NCI-H1930 (cell line): ENCODE measurements at regions not wholly inside any gene's neighbourhood (a gene's known extent, or its start where the extent isn't known, plus 50 kb on each side); places are given as distances from the start of the nearest gene placed in this dataset.
"Not testable (repeated sequence)": the region's sequence is repeated elsewhere in the genome, so short reads cannot be mapped to it uniquely, and the experiment has no call there.

Source experiments
- DNase-seq, 2 experiments: peaks; one replicate each; lab custom pipeline; 2025; lab: John Stamatoyannopoulos, UW

DNA sequence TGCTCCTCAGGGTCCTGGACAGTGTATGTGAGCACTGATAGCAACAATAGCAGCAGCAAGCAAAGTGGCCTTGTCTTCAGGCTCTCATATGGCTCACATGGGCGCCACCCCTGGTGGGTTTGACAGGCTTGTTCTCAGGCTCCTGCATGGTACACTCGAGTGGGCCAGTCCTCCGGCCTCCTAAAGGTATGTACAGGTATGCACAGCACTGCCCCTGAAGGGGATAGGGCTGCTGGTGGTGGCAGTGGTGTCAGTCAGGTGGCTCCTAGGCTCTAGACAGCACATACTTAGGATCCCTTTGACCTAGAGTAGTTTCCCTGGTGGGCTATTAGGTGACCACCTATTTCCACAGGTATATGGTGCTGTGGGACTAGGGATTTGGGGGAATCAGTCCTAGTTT is 79.8 kb downstream of the LGALS9B start:
- not testable (repeated sequence) for DNase-seq

- peak in 1 of 2 experiments; percentile 37 for DNase-seq
These were observed 85.7 kb downstream of the LGALS9B start for GRCh38 chr17:20381358-20382300.

DNA sequence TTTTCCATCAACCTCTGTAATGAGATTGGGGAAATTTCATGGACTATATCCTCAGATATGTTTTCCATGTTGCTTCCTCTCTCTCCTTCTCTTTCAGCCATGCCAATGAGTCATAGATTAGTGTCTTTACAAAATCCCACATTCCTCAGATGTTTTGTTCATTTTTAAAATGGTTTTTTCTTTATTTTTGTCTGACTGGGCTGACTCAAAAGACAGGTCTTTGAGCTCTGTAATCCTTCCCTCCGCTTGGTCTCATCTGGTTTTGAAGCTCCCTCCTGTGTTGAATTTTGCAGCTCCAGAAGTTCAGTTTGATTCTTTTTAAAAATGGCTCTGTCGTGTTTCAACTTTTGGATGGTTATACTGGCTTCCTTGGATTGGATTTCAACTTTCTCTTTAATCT is 86.7 kb downstream of the LGALS9B start:
- DNase-seq: not testable (repeated sequence)

DNA sequence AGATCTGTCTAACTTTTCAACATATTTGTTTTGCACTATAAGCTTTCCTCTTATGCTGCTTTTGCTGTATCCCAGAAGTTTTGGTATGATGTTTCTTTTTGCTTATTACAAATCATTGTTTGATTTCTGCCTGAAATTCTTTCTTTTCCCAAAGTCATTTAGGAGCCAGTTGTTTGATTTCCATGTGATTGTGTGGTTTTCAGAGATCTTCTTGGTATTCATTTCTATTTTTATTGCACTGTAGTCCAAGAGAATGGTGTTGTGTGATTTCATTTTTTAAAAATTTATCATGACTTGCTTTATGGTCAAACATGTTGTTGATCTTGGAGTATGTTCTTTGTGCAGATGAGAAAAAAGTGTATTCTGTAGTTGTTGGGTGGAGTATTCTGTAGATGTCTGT is 88.1 kb downstream of the LGALS9B start:
- DNase-seq: not testable (repeated sequence)

DNA sequence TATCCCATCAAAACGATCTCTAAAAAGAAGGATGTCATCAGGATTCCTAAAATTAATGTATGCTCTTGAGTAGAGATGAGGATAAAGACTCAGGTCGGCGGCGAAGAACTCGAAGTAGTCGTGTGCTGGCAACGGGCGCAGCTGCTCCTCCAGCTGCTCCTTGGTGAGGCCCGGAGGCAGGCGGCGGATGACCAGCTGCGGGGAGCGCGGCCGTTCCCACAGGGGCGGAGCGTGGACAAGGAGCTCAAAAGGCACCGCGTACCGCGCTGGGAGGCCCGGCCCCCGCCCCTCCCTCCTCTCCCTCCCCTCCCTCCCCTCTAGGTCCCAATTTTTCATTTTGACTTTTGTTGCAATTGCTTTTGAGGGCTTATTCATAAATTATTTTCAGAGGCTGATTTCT is 90.7 kb downstream of the LGALS9B start:
- not testable (repeated sequence) for DNase-seq

- DNase-seq: not testable (repeated sequence)
These were observed 91.6 kb downstream of the LGALS9B start for GRCh38 chr17:20375745-20376144.
